ENCODE measurements at regions not wholly inside any gene's neighbourhood (a gene's known extent, or its start where the extent isn't known, plus 50 kb on each side); places are given as distances from the start of the nearest gene placed in this dataset.

DNA sequence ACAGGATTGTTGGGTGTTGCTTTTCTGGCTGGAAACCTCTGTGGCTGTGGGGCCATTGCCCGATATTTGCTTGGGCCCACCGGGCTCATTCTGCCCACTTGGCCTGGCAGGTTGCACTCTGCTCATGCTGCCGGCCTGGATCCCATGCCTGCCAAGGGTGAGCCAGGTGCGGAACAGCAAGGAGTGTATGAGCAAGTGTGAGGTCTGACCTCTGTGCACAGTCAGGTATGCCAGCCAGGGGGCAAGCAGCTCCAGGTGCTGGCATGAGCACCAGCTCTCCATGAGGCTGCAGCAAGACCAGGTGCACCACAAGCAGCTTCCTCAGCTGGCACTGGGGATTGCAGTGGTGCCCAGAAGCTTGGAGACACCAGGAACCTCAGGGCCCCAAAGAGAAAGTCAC, 65.4 kb upstream of the KIF5B start:
- TF ChIP-seq, protein P1, sequence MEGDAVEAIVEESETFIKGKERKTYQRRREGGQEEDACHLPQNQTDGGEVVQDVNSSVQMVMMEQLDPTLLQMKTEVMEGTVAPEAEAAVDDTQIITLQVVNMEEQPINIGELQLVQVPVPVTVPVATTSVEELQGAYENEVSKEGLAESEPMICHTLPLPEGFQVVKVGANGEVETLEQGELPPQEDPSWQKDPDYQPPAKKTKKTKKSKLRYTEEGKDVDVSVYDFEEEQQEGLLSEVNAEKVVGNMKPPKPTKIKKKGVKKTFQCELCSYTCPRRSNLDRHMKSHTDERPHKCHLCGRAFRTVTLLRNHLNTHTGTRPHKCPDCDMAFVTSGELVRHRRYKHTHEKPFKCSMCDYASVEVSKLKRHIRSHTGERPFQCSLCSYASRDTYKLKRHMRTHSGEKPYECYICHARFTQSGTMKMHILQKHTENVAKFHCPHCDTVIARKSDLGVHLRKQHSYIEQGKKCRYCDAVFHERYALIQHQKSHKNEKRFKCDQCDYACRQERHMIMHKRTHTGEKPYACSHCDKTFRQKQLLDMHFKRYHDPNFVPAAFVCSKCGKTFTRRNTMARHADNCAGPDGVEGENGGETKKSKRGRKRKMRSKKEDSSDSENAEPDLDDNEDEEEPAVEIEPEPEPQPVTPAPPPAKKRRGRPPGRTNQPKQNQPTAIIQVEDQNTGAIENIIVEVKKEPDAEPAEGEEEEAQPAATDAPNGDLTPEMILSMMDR (conservative IDR thresholded peaks at IDR 0.05; ENCODE audit: low read depth in 2 of 2), result no peak
- TF ChIP-seq EZH2phosphoT487 (IDR thresholded peaks at IDR 0.05; ENCODE audit: unreplicated experiment) (no peak), POLR2AphosphoS5 (IDR thresholded peaks at IDR 0.05; ENCODE audit: low read depth) (no peak)
